ENCODE measurements at regions not wholly inside any gene's neighbourhood (a gene's known extent, or its start where the extent isn't known, plus 50 kb on each side); places are given as distances from the start of the nearest gene placed in this dataset.

DNA sequence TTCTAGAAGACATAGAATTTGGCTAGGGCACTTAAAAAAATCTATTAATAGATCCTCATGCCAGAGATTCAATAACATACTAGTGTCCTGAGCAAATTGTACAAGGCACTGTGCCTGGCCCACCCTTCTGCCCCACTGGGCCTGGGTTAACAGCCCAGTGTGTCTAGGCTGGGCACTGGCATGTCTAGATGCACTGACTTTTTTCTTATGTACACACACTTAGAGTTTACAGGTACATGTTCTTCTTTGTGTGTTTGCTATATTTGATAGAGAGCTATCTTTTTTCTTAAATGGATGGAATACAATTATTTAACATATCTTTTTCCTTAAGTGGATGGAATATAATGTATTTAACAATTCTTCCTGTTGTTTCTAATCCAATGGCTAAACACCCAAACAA is 241.5 kb downstream of the AUH start:
- no peak overlapping the region for H2BK12ac ChIP-seq (ENCODE audit: low read depth, low read length)
- ChIA-PET POLR2A (ENCODE audit: partially characterized antibody) (no interaction called here), CTCF (ENCODE audit: partially characterized antibody) (no interaction called here)
- H3K4me2 ChIP-seq (ENCODE audit: insufficient read depth in 1 of 2, low read depth in 2 of 2, low read length in 2 of 2), result no peak overlapping the region
- DNase-seq (ENCODE audit: low read depth in 1 of 2, low spot score in 2 of 2) (no peak), FAIRE-seq (no peak)
- peaks cover 4 to 6% (median 5%) of the 10 kb centered on the region in 4 experiments; a peak in 6 of 7 replicates for H3K4me1 ChIP-seq (replicated peaks in 1 of 4; ENCODE audit: control insufficient read depth in 3 of 4, insufficient read depth in 4 of 4, low read length in 3 of 4)
- H3K56ac ChIP-seq (replicated peaks; ENCODE audit: insufficient read length, low read depth, low read length), result no peak overlapping the region
- no peak overlapping the region for H4K8ac ChIP-seq (ENCODE audit: extremely low read depth, insufficient read depth, low read length)
- no peak overlapping the region for H2AK5ac ChIP-seq (ENCODE audit: low read depth, low read length)
- no peak overlapping the region for H3K23ac ChIP-seq (ENCODE audit: insufficient read length)
- no peaks in the 10 kb centered on the region; a peak in 2 of 4 replicates for H3K9me3 ChIP-seq (ENCODE audit: insufficient read depth in 2 of 2, low read depth in 1 of 2, low read length in 1 of 2)
- no peak overlapping the region for H3K4me3 ChIP-seq (ENCODE audit: extremely low read depth in 1 of 4, insufficient read depth in 2 of 4, low read depth in 3 of 4, low read length in 4 of 4)
- H4K20me1 ChIP-seq (replicated peaks in 1 of 2; ENCODE audit: control insufficient read depth in 1 of 2, insufficient read depth in 2 of 2, low read length in 2 of 2), result no peaks in the 10 kb centered on the region
- no peak for TF ChIP-seq POLR2AphosphoS5 (IDR thresholded peaks at IDR 0.05; ENCODE audit: low read depth, low read length)
- TF ChIP-seq YY1 (IDR thresholded peaks at IDR 0.05; ENCODE audit: low read depth, low read length), result no peak
- TF ChIP-seq, protein P1, sequence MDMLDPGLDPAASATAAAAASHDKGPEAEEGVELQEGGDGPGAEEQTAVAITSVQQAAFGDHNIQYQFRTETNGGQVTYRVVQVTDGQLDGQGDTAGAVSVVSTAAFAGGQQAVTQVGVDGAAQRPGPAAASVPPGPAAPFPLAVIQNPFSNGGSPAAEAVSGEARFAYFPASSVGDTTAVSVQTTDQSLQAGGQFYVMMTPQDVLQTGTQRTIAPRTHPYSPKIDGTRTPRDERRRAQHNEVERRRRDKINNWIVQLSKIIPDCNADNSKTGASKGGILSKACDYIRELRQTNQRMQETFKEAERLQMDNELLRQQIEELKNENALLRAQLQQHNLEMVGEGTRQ (IDR thresholded peaks at IDR 0.05; ENCODE audit: low read length), result no peak
- no peak for TF ChIP-seq HDAC2 (IDR thresholded peaks at IDR 0.05; ENCODE audit: borderline replicate concordance in 1 of 2, low read depth in 2 of 2, low read length in 2 of 2)
- no peak for TF ChIP-seq GABPA (IDR thresholded peaks at IDR 0.05; ENCODE audit: borderline replicate concordance, insufficient read depth, low read length)
- TF ChIP-seq CTBP2 (IDR thresholded peaks at IDR 0.05; ENCODE audit: borderline replicate concordance, insufficient read depth, insufficient read length, low read length), result no peak
- no peak for TF ChIP-seq SIRT6 (IDR thresholded peaks at IDR 0.05; ENCODE audit: low read length)
- TF ChIP-seq SRF (IDR thresholded peaks at IDR 0.05; ENCODE audit: low read depth, low read length), result no peak
- TF ChIP-seq HDAC6 (IDR thresholded peaks at IDR 0.05; ENCODE audit: low read depth, low read length), result no peak
- TF ChIP-seq RNF2 (IDR thresholded peaks at IDR 0.05; ENCODE audit: borderline replicate concordance, low read depth, low read length, missing control alignments, poor library complexity, severe bottlenecking), result no peak
- H3K4ac ChIP-seq (replicated peaks; ENCODE audit: insufficient read length, low read depth, low read length), result no peak overlapping the region
- H2BK20ac ChIP-seq (ENCODE audit: low read length), result no peak overlapping the region
- no peak overlapping the region for H2AFZ ChIP-seq (ENCODE audit: low read length)
- H3K18ac ChIP-seq (ENCODE audit: extremely low read depth, low read length), result no peak overlapping the region
- no peak overlapping the region for H4K91ac ChIP-seq (replicated peaks; ENCODE audit: insufficient read length, low read length)
- H2BK5ac ChIP-seq (ENCODE audit: low read depth, low read length), result no peak overlapping the region
- no peak overlapping the region for H3K14ac ChIP-seq (ENCODE audit: insufficient read length)
- H3K27me3 ChIP-seq (replicated peaks in 1 of 4; ENCODE audit: control insufficient read depth in 3 of 4, extremely low read depth in 1 of 4, insufficient read depth in 3 of 4, low read length in 3 of 4), result no peaks in the 10 kb centered on the region; a peak in 2 of 7 replicates
- H2BK15ac ChIP-seq (ENCODE audit: low read length), result no peak overlapping the region
- no peak overlapping the region for H3K27ac ChIP-seq (ENCODE audit: low read depth, low read length)
- no peaks in the 10 kb centered on the region for H3K79me1 ChIP-seq (ENCODE audit: low read depth, low read length)
- H3K9ac ChIP-seq (replicated peaks in 1 of 4; ENCODE audit: extremely low read depth in 1 of 4, low read depth in 3 of 4, low read length in 3 of 4), result no peak overlapping the region
- H2BK120ac ChIP-seq (replicated peaks; ENCODE audit: low read depth, low read length), result no peak overlapping the region
- no peak overlapping the region for H4K5ac ChIP-seq (ENCODE audit: insufficient read length, low read depth, low read length)
- H3K36me3 ChIP-seq (ENCODE audit: control insufficient read depth in 2 of 4, insufficient read depth in 4 of 4, low read length in 3 of 4), result no peaks in the 10 kb centered on the region
- no peaks in the 10 kb centered on the region for H3K23me2 ChIP-seq (ENCODE audit: low read depth, low read length)
- no peaks in the 10 kb centered on the region for H3K79me2 ChIP-seq (ENCODE audit: control insufficient read depth in 1 of 2, insufficient read depth in 2 of 2, low read length in 2 of 2)
